Choroid plexus epithelial cell (primary cell): ENCODE measurements at regions not wholly inside any gene's neighbourhood (a gene's known extent, or its start where the extent isn't known, plus 50 kb on each side); places are given as distances from the start of the nearest gene placed in this dataset.

Source experiments
- DNase-seq: peaks from one replicate; pipeline ENCODE4 v3.0.0-alpha.2; 2010; ENCODE audit warnings: low read depth
- H3K4me3 ChIP-seq: 2 replicates; pipeline ENCODE4 v1.5.1; 2011; ENCODE audit warnings: low read depth, mild to moderate bottlenecking, control low read depth, low read length, moderate library complexity
- CTCF ChIP-seq: conservative IDR thresholded peaks from 2 replicates; pipeline ENCODE4 v1.5.1; 2011; ENCODE audit warnings: low read depth, mild to moderate bottlenecking, control low read depth, inconsistent platforms, low read length, moderate library complexity

- no peak for DNase-seq
- no peak for TF ChIP-seq CTCF
- no peak overlapping the region for H3K4me3 ChIP-seq
These were observed 143.4 kb upstream of the ADO start for GRCh38 chr10:62661143-62661542.

- TF ChIP-seq CTCF, result no peak
- DNase-seq, result no peak
- no peak overlapping the region for H3K4me3 ChIP-seq
These were observed 142.0 kb upstream of the ADO start for GRCh38 chr10:62662486-62662885.

- no peak for DNase-seq
- TF ChIP-seq CTCF, result no peak
- H3K4me3 ChIP-seq, result no peak overlapping the region
These were observed 138.7 kb upstream of the ADO start for GRCh38 chr10:62665771-62666170.

GRCh38 chr10:62666275-62666674 lies 138.2 kb upstream of the ADO start:
- DNase-seq, result no peak

GRCh38 chr10:62669341-62669740 lies 135.2 kb upstream of the ADO start:
- no peak for DNase-seq
- TF ChIP-seq CTCF, result no peak
- H3K4me3 ChIP-seq, result no peak overlapping the region

More at GRCh38 chr10:62666275-62666674, 138.2 kb upstream of the ADO start:
- TF ChIP-seq CTCF, result no peak
- H3K4me3 ChIP-seq, result no peak overlapping the region

- no peak overlapping the region for H3K4me3 ChIP-seq
- DNase-seq, result no peak
- TF ChIP-seq CTCF, result no peak
These were observed 133.4 kb upstream of the ADO start for GRCh38 chr10:62671104-62671503.

GRCh38 chr10:62681211-62681940 lies 123.1 kb upstream of the ADO start:
- TF ChIP-seq CTCF, result no peak
- H3K4me3 ChIP-seq, result no peak overlapping the region
- peak; percentile 2 for DNase-seq
